SKM-1 (cell line): ENCODE measurements at regions not wholly inside any gene's neighbourhood (a gene's known extent, or its start where the extent isn't known, plus 50 kb on each side); places are given as distances from the start of the nearest gene placed in this dataset.
"Not testable (repeated sequence)": the region's sequence is repeated elsewhere in the genome, so short reads cannot be mapped to it uniquely, and the experiment has no call there.

Experiments
- DNase-seq: peaks from one replicate; lab custom pipeline; 2025; ENCODE audit not compliant: unreplicated experiment; lab: John Stamatoyannopoulos, UW

DNA sequence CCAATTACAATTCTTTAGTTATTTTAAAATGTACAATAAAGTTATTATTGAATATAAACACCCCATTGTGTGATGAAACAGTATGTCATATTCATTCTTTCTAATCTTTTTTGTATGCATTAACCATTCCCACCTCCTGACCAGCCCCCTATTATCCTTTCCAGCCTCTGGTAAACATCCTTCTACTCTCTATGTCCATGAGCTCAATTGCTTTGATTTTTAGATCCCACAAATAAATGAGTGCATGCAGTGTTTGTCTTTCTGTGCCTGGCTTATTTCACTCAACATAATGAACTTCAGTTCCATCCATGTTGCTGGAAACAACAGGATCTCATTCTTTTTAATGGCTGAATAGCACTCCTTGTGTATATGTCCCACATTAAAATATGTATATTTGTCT, 1858.9 kb upstream of the C9orf72 start:
- DNase-seq: no peak

DNA sequence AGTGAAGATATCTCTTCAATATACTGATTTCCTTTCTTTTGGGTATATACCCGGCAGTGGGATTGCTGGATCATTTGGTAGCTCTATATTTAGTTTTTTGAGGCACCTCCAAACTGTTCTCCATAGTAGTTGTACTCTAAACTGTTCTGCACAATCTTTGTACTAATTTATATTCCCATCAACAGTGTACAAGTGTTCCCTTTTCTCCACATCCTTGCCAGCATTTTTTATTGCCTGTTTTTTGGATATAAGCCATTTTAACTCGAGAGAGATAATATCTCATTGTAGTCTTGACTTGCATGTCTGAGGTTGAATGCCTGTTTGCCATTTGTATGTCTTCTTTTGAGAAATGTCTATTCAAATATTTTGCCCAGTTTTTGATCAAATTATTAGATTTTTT, 1859.4 kb upstream of the C9orf72 start:
- not testable (repeated sequence) for DNase-seq

DNA sequence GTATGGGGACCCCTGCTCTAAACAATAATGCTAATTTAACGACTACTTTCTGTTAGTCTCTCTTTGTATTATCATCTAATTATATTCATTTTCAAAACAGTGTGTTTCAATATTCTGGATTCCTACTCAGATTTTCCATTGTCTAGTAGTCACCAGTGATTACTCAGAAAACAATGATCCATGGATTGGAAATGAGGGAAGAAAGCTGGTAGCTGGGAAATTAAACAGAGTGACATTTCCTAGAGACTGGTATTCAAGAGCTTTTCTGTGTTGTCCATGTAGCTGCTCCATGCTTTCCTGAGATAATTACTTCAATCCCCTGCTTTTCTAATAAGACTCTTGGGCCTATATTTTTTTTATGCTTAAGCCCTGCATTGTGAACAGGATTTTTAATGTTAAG, 1862.1 kb upstream of the C9orf72 start:
- no peak for DNase-seq

DNA sequence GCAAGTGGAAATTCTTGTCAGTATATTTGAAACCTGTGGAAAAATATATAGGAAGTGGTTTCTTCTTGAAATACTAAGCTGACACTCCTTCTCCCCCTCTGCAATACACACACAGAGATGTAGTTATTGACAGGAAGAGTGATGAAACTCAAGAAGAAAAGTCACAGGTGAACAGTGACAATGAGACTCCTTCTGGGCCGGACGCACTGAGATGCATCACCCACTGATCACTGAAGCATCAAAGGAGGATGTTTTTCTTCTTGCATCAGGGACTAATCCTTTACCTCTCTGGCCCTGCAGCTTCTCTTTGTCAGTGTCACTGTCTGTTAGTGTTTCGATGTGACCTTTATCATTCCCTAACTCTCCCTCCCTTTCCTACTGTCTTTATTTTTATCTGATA, 1864.2 kb upstream of the C9orf72 start:
- no peak for DNase-seq

GRCh38 chr9:29439961-29440360, 1866.7 kb upstream of the C9orf72 start:
- DNase-seq: no peak

GRCh38 chr9:29440449-29440848, 1867.2 kb upstream of the C9orf72 start:
- no peak for DNase-seq

DNA sequence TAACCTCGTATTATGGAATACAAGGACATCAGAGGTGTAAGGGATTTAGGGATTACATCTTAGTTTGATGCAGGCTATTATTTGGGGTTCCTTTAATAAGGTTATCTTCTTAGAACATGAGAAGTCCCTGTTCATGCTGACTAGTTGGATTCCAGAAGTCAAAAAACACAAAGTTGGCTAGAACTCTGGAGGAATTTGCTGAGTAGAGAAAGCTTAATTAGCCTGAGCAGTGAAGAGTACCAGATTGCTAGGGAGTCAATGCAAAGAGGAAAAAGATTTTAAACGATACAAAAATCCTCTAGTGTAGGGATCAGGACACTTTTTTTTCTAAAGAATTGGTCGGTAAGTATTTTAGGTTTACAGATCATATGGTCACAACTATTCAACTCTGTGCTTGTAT, 1872.5 kb upstream of the C9orf72 start:
- no peak for DNase-seq

DNA sequence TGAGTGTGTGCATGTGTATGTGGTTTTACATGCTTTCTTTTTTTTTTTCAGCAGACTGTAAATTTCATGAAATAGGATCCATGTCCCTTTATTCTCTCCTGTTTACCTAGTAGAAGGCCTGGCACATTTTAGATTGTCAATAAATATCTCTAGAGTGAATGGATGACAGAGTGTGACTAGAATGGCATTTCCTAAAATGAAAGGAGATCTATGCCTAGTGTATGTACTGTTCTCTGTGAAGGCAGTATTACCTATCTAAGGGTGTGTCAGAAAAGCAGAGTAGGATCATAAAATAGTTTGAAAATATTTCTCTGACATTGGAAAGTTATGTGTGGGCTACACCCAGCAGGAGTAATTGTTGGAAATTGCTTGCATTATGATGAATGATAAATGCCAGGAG, 1876.0 kb upstream of the C9orf72 start:
- no peak for DNase-seq

GRCh38 chr9:29450343-29450875, 1877.1 kb upstream of the C9orf72 start:
- DNase-seq: not testable (repeated sequence)

DNA sequence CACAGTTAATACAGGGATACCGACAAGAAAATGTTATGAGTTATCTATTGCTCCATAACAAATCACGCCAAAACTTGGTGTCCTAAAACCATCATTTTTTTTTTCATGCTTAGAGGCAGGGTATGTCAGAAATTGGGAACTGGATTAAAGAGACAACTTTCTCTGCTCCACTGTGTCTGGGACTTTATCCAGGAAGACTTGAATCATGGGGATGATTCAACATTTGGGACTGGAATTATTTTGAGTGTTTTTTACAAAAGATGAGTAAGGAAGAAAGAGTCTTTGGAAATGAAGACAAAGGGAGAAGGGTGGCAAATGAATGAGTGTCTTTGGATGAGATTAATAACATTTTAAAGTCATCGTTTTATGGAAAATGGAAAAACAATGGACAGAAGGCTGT, 1883.7 kb upstream of the C9orf72 start:
- no peak for DNase-seq

DNA sequence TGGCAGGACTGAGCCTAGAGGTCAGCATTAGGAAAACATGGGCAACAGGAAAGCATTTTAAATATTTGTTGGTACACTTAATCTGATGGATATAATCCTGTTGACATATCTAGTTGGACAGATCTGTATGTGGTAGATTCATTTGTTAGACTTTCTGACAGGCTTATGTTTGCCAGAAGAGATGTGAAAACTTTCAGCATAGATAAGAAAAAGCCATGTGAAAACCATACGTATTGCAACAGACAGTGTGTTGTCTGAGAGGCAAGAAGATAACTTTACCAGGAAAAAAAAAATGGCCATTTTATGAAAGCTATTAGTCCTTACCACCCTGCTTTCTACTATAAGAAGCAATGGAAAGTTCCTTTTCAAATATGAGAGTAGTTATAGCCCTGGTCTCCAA, 1902.2 kb upstream of the C9orf72 start:
- no peak for DNase-seq

DNA sequence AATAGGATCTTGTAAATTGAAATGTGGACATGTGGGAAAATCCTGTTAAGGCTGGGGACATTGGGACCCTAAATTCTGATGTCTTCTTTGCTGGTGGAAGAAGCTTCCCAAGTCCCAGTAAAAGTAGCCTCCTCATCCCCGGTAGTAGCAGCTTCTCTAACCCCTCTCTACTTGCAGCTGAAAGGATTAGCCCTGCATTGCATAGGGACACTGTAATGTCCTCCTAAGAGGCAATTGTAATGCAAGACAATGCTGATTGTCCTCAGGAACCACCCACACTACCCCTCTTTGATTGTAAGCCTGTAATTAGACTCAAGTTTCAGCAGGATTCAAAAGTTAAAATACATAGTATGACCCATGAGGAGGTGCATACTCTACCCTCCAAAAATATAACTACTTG, 1938.4 kb upstream of the C9orf72 start:
- DNase-seq: no peak

DNA sequence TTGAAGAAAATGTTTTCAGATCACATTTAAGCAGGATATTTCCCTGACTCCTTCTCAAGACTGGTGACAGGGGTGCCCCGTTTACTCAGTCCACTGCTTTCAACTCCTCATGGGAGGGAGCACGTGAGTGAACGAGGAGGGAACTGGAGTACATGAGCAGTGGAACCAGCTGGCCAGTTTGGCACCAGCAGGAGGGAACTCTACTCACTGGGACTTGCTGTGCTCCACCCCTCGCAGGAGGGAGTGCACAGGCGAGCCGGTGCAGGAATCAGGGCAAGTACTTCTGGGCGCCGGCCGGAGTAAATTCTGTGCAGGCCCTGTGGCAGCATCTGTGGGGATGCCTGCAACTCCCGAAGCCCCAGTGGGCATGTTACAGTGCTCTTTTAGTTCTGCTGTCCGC, 1941.1 kb upstream of the C9orf72 start:
- DNase-seq: no peak

- DNase-seq: no peak
Measured at GRCh38 chr9:29514862-29515261, 1941.6 kb upstream of the C9orf72 start.

DNA sequence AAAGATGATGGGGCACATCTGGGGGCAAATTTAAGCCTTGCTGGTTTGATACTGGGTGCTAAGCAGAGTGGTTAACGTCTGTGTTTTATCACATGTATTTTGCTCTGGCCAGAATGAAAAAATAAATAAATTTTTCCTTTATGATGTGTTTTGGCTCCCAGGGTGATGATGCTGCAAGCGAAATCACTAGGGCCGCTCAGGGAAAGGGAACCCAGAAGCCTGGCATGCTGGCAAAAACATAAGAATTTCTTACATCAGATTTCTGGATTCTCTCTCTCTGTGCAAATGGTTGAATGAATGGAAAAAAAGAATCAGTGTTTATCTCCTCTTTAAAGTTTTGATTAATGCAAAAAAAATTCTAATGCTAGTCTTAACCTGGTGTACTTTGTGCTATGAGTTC, 1975.2 kb upstream of the C9orf72 start:
- DNase-seq: no peak

DNA sequence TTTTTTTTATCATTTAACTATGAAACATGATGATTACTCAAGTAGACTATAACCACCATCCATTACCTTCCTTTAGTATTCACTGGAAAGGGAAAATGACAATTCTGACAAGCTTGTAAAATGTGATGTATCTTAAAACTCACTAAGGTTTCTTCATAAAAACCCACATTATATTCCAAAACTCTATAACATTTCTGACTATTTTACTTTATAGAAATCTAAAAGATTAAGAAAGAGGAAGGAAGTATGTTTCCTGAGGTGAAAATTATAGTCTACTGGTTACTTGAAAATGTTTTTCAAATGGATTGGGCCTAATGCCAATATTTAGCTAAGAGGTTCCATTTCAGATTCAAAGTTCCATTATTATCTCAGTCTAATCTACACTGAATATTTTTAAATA, 1982.2 kb upstream of the C9orf72 start:
- no peak for DNase-seq

- DNase-seq: no peak
Measured at GRCh38 chr9:29556317-29556716, 1983.0 kb upstream of the C9orf72 start.

DNA sequence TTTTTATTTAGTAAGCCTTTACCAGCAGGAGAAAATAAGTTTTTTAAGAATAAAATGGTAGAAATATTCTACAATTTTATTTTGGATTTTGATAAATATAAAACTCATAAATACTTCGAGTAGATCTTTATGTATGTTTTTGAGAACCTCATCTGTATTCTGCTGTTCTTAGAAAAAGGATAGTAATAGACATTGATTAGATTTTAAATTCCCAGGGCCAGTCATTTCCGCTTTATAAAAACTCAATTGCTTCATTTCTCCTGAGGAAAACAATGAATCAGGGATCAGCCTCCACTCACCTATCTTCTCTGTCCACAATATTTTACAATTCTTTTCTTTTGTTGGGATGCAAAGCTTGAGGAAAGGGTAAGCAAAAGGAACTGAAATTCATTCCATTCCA, 1983.5 kb upstream of the C9orf72 start:
- DNase-seq: no peak

DNA sequence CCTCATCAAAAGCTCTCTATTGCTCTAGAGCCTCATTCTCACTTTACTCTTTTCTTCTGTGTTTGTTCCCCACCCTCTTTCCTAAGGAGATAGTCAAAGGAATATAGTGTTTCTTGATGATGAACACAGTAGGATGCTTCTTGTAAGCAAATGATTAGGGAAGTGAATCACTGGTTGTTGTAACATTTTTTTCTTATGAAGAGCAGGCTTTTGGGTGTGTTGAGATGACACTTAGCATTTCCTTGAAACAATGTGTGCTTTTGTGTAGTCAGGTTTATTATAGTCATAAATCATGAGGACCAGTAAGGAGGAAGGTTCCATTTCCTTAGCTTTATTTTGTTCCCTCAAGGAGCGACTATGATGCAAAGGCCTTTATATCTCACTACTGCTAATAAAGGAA, 1991.3 kb upstream of the C9orf72 start:
- no peak for DNase-seq

- DNase-seq: no peak
Measured at GRCh38 chr9:29575219-29575618, 2001.9 kb upstream of the C9orf72 start.

DNA sequence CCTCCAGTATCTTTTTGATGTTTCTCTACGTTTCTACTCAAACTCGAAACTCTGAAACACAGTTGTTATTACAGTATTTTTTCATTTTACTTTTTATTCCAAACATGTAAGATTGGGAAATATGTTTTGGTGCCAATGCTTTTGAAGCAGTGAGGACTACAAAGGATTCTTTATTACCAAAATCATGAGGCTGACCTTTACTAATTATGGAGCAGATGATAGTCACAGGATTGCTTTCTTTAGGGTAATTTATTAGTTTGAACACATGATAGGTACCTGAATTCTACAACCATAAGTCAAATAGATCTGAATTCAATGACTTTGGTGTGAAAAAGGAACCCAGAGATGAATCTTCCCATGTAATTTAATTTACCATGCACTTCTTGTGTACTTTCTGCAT, 2015.1 kb upstream of the C9orf72 start:
- no peak for DNase-seq

GRCh38 chr9:29609282-29609681, 2036.0 kb upstream of the C9orf72 start:
- DNase-seq: no peak

- no peak for DNase-seq
Measured at GRCh38 chr9:29613773-29614172, 2040.5 kb upstream of the C9orf72 start.

GRCh38 chr9:29616844-29617243, 2043.6 kb upstream of the C9orf72 start:
- no peak for DNase-seq
